ENCODE measurements at regions not wholly inside any gene's neighbourhood (a gene's known extent, or its start where the extent isn't known, plus 50 kb on each side); places are given as distances from the start of the nearest gene placed in this dataset.
A peak's percentile ranks its signal among the peaks of the same experiment; 100 is the strongest.

DNA sequence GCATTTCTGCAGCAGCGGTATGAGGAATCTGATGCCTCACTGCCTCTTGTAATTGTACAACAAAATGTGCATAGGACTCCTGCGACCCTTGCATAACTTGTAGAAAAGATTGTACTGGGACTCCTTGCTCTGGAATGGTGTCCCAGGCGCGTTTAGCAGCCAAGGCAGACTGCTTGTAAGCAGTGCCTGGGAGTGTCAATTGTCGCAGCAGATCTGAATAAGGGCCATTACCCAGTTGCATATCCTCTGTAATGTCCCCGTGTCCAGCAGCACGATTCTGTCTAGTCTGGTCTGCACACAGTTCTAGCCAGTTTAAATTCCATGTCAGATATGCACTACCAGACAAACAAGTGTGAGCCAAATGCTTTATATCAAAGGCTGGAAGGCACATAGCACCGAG lies 70.7 kb upstream of the BTN3A2 start:
- H3K18ac ChIP-seq (ENCODE audit: low read length): no peak overlapping the region
- no peak overlapping the region for H4K91ac ChIP-seq (ENCODE audit: low read depth, low read length, poor library complexity)
- DNase-seq (ENCODE audit: low spot score): no peak
- no peak overlapping the region for H3K14ac ChIP-seq (ENCODE audit: low read length)
- H3K27ac ChIP-seq (replicated peaks; ENCODE audit: low read length): no peak overlapping the region
- no peaks in the 10 kb centered on the region for H3K36me3 ChIP-seq (replicated peaks in 1 of 2; ENCODE audit: control insufficient read depth in 2 of 2, insufficient read depth in 2 of 2, low read length in 2 of 2)
- no peaks in the 10 kb centered on the region for H3K27me3 ChIP-seq (ENCODE audit: control insufficient read depth in 3 of 3, insufficient read depth in 3 of 3, low read depth in 1 of 3, low read length in 3 of 3)
- H2BK5ac ChIP-seq (ENCODE audit: low read length): no peak overlapping the region
- H4K8ac ChIP-seq (ENCODE audit: low read depth, low read length): no peak overlapping the region
- H2AK5ac ChIP-seq (ENCODE audit: low read depth, low read length): no peak overlapping the region
- WGBS, 2 donors (ENCODE audit: extremely low coverage in 2 of 2, insufficient read length in 2 of 2, insufficient replicate concordance in 1 of 2): no CpG with 5 or more reads among the region's 8 CpGs
- H3K4me3 ChIP-seq (ENCODE audit: low read length in 2 of 2): no peak overlapping the region
- no peak overlapping the region for H2BK12ac ChIP-seq (ENCODE audit: low read length)
- no peak overlapping the region for H3K9ac ChIP-seq (ENCODE audit: low read depth, low read length, poor library complexity)
- H3K79me1 ChIP-seq (ENCODE audit: low read depth, low read length): no peaks in the 10 kb centered on the region
- H3K4ac ChIP-seq (ENCODE audit: low read length): no peak overlapping the region
- H2BK15ac ChIP-seq (ENCODE audit: low read length): no peak overlapping the region
- peaks cover 0 to 6% of the 10 kb centered on the region in 2 donors for H3K9me3 ChIP-seq (replicated peaks in 1 of 2; ENCODE audit: control insufficient read depth in 2 of 2, insufficient read depth in 1 of 2, low read depth in 1 of 2, low read length in 2 of 2)
- no peak overlapping the region for H3K23ac ChIP-seq (ENCODE audit: low read depth, low read length, poor library complexity)
- no peak overlapping the region for H3K4me2 ChIP-seq (ENCODE audit: insufficient read depth, low read length, poor library complexity, severe bottlenecking)
- H3K4me1 ChIP-seq (ENCODE audit: control insufficient read depth in 2 of 2, insufficient read depth in 1 of 2, low read depth in 1 of 2, low read length in 2 of 2): peaks cover 0 to 3% of the 10 kb centered on the region in 2 donors
- H2BK120ac ChIP-seq (ENCODE audit: low read depth, low read length): no peak overlapping the region
- H2AFZ ChIP-seq (ENCODE audit: low read length): peak overlapping the region; percentile 52

DNA sequence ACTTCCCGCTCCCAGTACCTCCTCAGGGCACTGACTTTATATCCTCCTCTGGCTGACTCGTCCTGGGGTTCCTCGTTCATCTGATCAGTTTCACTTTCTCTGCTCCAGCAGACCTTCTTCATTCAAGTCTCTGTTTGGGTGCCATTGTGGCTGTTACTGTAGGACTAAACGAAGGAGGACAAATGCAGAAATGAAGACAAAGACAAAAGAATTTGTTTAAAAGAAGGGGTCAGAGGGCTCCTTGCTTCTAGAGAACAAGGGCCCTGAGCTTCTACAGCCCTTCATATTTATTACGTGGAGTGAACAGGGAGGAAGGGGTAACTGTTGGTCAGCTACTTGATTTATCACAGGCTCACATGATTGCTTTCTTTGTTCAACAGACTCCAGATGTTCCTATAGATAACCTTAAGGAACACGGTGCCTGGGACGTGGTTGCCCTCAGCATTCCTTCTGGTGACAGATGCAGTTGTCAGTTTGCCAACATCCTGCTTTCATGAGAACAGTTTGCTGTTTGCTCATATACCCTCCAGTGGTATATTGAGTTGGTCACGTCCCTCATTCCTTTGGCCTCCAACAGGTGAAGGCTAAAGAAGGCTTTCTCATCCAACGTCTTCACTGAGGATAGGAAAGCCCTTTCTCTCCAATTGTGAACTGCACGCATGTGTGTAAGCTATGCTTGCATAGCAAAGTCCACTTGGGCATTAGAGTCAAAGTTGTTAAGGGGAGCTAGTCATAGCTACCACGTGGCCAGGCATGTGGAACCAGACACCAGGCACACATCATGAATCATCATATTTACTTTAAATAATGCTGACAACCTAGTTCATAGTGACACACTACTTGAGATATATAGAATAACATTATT lies 69.1 kb upstream of the BTN3A2 start:
- Histone ChIP-seq H3K27ac (replicated peaks; ENCODE audit: low read length) (no peak overlapping the region), H3K4ac (ENCODE audit: low read length) (no peak overlapping the region), H3K14ac (ENCODE audit: low read length) (no peak overlapping the region), H3K18ac (ENCODE audit: low read length) (no peak overlapping the region), H3K4me1 (ENCODE audit: control insufficient read depth in 2 of 2, insufficient read depth in 1 of 2, low read depth in 1 of 2, low read length in 2 of 2) (peaks cover 3% of the 10 kb centered on the region in 2 donors), H2BK5ac (ENCODE audit: low read length) (no peak overlapping the region), H4K8ac (ENCODE audit: low read depth, low read length) (no peak overlapping the region), H3K79me1 (ENCODE audit: low read depth, low read length) (no peaks in the 10 kb centered on the region), H2AFZ (ENCODE audit: low read length) (no peak overlapping the region), H3K4me3 (ENCODE audit: low read length in 2 of 2) (no peak overlapping the region), H3K23ac (ENCODE audit: low read depth, low read length, poor library complexity) (no peak overlapping the region), H2BK12ac (ENCODE audit: low read length) (no peak overlapping the region), H3K9ac (ENCODE audit: low read depth, low read length, poor library complexity) (no peak overlapping the region), H3K27me3 (ENCODE audit: control insufficient read depth in 3 of 3, insufficient read depth in 3 of 3, low read depth in 1 of 3, low read length in 3 of 3) (no peaks in the 10 kb centered on the region), H2BK120ac (ENCODE audit: low read depth, low read length) (no peak overlapping the region), H2AK5ac (ENCODE audit: low read depth, low read length) (no peak overlapping the region), H3K4me2 (ENCODE audit: insufficient read depth, low read length, poor library complexity, severe bottlenecking) (no peak overlapping the region), H4K91ac (ENCODE audit: low read depth, low read length, poor library complexity) (no peak overlapping the region), H3K9me3 (replicated peaks in 1 of 2; ENCODE audit: control insufficient read depth in 2 of 2, insufficient read depth in 1 of 2, low read depth in 1 of 2, low read length in 2 of 2) (peaks cover 0 to 6% of the 10 kb centered on the region in 2 donors), H3K36me3 (replicated peaks in 1 of 2; ENCODE audit: control insufficient read depth in 2 of 2, insufficient read depth in 2 of 2, low read length in 2 of 2) (no peaks in the 10 kb centered on the region), H2BK15ac (ENCODE audit: low read length) (no peak overlapping the region)
- no peak for DNase-seq (ENCODE audit: low spot score)
- no CpG with 5 or more reads among the region's 11 CpGs for WGBS, 2 donors (ENCODE audit: extremely low coverage in 2 of 2, insufficient read length in 2 of 2, insufficient replicate concordance in 1 of 2)

DNA sequence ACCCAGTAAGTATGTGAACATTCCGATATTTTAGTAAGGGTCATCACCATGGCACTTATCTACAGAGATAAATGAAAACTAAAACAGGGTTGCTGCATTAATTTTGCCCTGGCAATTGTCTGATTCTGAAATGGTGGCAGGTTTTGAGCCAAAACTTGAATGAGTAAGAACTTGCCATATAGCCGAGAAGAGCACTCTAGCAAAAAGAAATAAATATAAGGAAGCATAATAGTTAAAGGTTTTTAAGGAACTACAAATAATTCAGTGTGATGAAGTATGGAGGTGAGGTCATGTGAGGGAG lies 68.5 kb upstream of the BTN3A2 start:
- Histone ChIP-seq H3K4me3 (ENCODE audit: low read length in 2 of 2) (no peak overlapping the region), H3K4me2 (ENCODE audit: insufficient read depth, low read length, poor library complexity, severe bottlenecking) (no peak overlapping the region), H3K36me3 (replicated peaks in 1 of 2; ENCODE audit: control insufficient read depth in 2 of 2, insufficient read depth in 2 of 2, low read length in 2 of 2) (no peaks in the 10 kb centered on the region), H3K4ac (ENCODE audit: low read length) (no peak overlapping the region), H2BK5ac (ENCODE audit: low read length) (no peak overlapping the region), H3K27ac (replicated peaks; ENCODE audit: low read length) (no peak overlapping the region), H3K9ac (ENCODE audit: low read depth, low read length, poor library complexity) (no peak overlapping the region), H2BK12ac (ENCODE audit: low read length) (no peak overlapping the region), H3K4me1 (ENCODE audit: control insufficient read depth in 2 of 2, insufficient read depth in 1 of 2, low read depth in 1 of 2, low read length in 2 of 2) (peaks cover 3% of the 10 kb centered on the region in 2 donors), H2AK5ac (ENCODE audit: low read depth, low read length) (no peak overlapping the region), H3K9me3 (replicated peaks in 1 of 2; ENCODE audit: control insufficient read depth in 2 of 2, insufficient read depth in 1 of 2, low read depth in 1 of 2, low read length in 2 of 2) (peaks cover 0 to 6% of the 10 kb centered on the region in 2 donors), H2AFZ (ENCODE audit: low read length) (no peak overlapping the region), H4K8ac (ENCODE audit: low read depth, low read length) (no peak overlapping the region), H2BK120ac (ENCODE audit: low read depth, low read length) (no peak overlapping the region), H3K27me3 (ENCODE audit: control insufficient read depth in 3 of 3, insufficient read depth in 3 of 3, low read depth in 1 of 3, low read length in 3 of 3) (no peaks in the 10 kb centered on the region), H3K18ac (ENCODE audit: low read length) (no peak overlapping the region), H2BK15ac (ENCODE audit: low read length) (no peak overlapping the region), H3K23ac (ENCODE audit: low read depth, low read length, poor library complexity) (no peak overlapping the region), H3K79me1 (ENCODE audit: low read depth, low read length) (no peaks in the 10 kb centered on the region), H4K91ac (ENCODE audit: low read depth, low read length, poor library complexity) (no peak overlapping the region), H3K14ac (ENCODE audit: low read length) (no peak overlapping the region)
- no peak for DNase-seq (ENCODE audit: low spot score)
- WGBS, 2 donors (ENCODE audit: extremely low coverage in 2 of 2, insufficient read length in 2 of 2, insufficient replicate concordance in 1 of 2): no CpG with 5 or more reads among the region's 2 CpGs

DNA sequence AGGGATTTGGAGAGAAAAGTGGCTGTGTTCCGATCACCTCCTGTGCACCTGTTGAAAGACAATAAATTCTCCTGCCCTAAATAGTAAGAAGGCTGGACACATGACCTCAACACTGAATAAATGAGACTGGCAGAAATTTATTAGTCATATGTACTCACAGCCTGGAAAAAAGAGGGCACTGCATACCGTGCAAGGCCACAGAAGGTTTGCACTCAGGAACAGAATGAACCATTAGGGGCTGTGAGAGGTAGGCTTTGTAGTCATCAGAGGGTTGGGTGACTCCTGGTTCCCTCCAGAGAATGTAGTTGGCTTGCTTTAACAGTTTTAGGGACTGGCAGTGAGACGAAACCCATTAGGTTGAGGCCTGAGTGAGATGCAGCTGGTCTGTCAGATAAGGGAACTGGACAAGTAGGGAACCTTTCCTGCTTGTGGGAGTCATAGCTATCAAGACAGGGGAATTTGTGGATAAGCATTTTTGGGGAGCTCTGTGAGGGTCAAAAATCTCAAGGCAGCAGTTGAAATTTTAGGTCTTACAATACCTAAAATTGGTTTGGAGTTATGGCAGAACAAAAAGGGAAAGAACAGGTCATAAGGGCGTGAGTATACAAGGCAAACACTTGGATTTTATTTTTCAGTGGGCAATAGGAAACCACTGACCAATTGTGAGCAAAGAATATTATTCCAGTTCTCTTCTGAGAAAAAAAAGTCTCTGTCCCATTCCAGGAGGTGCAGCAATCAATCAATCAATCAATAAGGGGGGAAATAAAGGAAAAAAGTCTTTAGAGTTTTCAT lies 67.9 kb upstream of the BTN3A2 start:
- Histone ChIP-seq H2BK5ac (ENCODE audit: low read length) (no peak overlapping the region), H2BK12ac (ENCODE audit: low read length) (no peak overlapping the region), H3K9me3 (replicated peaks in 1 of 2; ENCODE audit: control insufficient read depth in 2 of 2, insufficient read depth in 1 of 2, low read depth in 1 of 2, low read length in 2 of 2) (peaks cover 0 to 6% of the 10 kb centered on the region in 2 donors), H4K91ac (ENCODE audit: low read depth, low read length, poor library complexity) (no peak overlapping the region), H3K4me1 (ENCODE audit: control insufficient read depth in 2 of 2, insufficient read depth in 1 of 2, low read depth in 1 of 2, low read length in 2 of 2) (peaks cover 3% of the 10 kb centered on the region in 2 donors), H2AK5ac (ENCODE audit: low read depth, low read length) (no peak overlapping the region), H3K9ac (ENCODE audit: low read depth, low read length, poor library complexity) (no peak overlapping the region), H4K8ac (ENCODE audit: low read depth, low read length) (no peak overlapping the region), H2BK15ac (ENCODE audit: low read length) (no peak overlapping the region), H2BK120ac (ENCODE audit: low read depth, low read length) (no peak overlapping the region), H3K36me3 (replicated peaks in 1 of 2; ENCODE audit: control insufficient read depth in 2 of 2, insufficient read depth in 2 of 2, low read length in 2 of 2) (no peaks in the 10 kb centered on the region), H3K27ac (replicated peaks; ENCODE audit: low read length) (no peak overlapping the region), H3K79me1 (ENCODE audit: low read depth, low read length) (no peaks in the 10 kb centered on the region), H3K4ac (ENCODE audit: low read length) (no peak overlapping the region), H2AFZ (ENCODE audit: low read length) (no peak overlapping the region), H3K4me3 (ENCODE audit: low read length in 2 of 2) (no peak overlapping the region), H3K14ac (ENCODE audit: low read length) (no peak overlapping the region), H3K4me2 (ENCODE audit: insufficient read depth, low read length, poor library complexity, severe bottlenecking) (no peak overlapping the region), H3K18ac (ENCODE audit: low read length) (no peak overlapping the region), H3K23ac (ENCODE audit: low read depth, low read length, poor library complexity) (no peak overlapping the region), H3K27me3 (ENCODE audit: control insufficient read depth in 3 of 3, insufficient read depth in 3 of 3, low read depth in 1 of 3, low read length in 3 of 3) (no peaks in the 10 kb centered on the region)
- DNase-seq (ENCODE audit: low spot score): no peak
- WGBS, 2 donors (ENCODE audit: extremely low coverage in 2 of 2, insufficient read length in 2 of 2, insufficient replicate concordance in 1 of 2): no CpG with 5 or more reads among the region's 4 CpGs
